OCI-LY1 (cell line): ENCODE measurements at regions not wholly inside any gene's neighbourhood (a gene's known extent, or its start where the extent isn't known, plus 50 kb on each side); places are given as distances from the start of the nearest gene placed in this dataset.
"Not testable (repeated sequence)": the region's sequence is repeated elsewhere in the genome, so short reads cannot be mapped to it uniquely, and the experiment has no call there.

ENCODE experiments used
- H2AFZ ChIP-seq: fragments of 200-600 bp; sonication (generic), shearing (Covaris generic); 2 replicates; pipeline ENCODE4 v1.6.0; 2014; ENCODE audit warnings: antibody characterized with exemption, mild to moderate bottlenecking, low read length
- H3F3A ChIP-seq: fragments of 200-600 bp; sonication (generic), shearing (Covaris generic); 2 replicates; pipeline ENCODE4 v1.6.0; 2014; ENCODE audit warnings: mild to moderate bottlenecking, antibody characterized with exemption, low read length, moderate library complexity; ENCODE audit not compliant: insufficient read depth
- H3K27ac ChIP-seq: fragments of 200-600 bp; sonication (generic); 2 replicates; pipeline ENCODE4 v1.5.1; 2014; ENCODE audit warnings: low read length, mixed run types, mild to moderate bottlenecking, low read depth; ENCODE audit not compliant: poor library complexity, severe bottlenecking
- H3K27me3 ChIP-seq: fragments of 200-600 bp; sonication (generic); 2 replicates; pipeline ENCODE4 v1.6.0; 2014; ENCODE audit warnings: antibody characterized with exemption, mild to moderate bottlenecking, low read length, moderate library complexity; ENCODE audit not compliant: insufficient read depth
- H3K36me3 ChIP-seq: fragments of 200-600 bp; sonication (generic); 2 replicates; pipeline ENCODE4 v1.6.1; 2014; ENCODE audit warnings: mild to moderate bottlenecking, antibody characterized with exemption, low read length, moderate library complexity, mixed read lengths; ENCODE audit not compliant: insufficient read depth
- H3K4me1 ChIP-seq: fragments of 200-600 bp; sonication (generic); 2 replicates; pipeline ENCODE4 v1.5.1; 2014; ENCODE audit warnings: mild to moderate bottlenecking, low read length, moderate library complexity; ENCODE audit not compliant: insufficient read depth, severe bottlenecking
- H3K4me2 ChIP-seq: fragments of 200-600 bp; sonication (generic), shearing (Covaris generic); 2 replicates; pipeline ENCODE4 v1.6.1; 2014; ENCODE audit warnings: low read length
- H3K4me3 ChIP-seq: fragments of 200-600 bp; sonication (generic); 2 replicates; pipeline ENCODE4 v1.5.1; 2014; ENCODE audit warnings: low read length, low read depth, mild to moderate bottlenecking, mixed read lengths; ENCODE audit not compliant: poor library complexity, severe bottlenecking
- H3K79me2 ChIP-seq: fragments of 200-600 bp; shearing (Covaris generic); 2 replicates; pipeline ENCODE4 v1.6.1; 2016; ENCODE audit warnings: mixed run types, low read length, mixed read lengths; ENCODE audit not compliant: insufficient read depth
- H3K9ac ChIP-seq: fragments of 200-600 bp; sonication (generic), shearing (Covaris generic); 2 replicates; pipeline ENCODE4 v1.6.1; 2014; ENCODE audit warnings: mild to moderate bottlenecking, low read length, mixed read lengths
- H3K9me2 ChIP-seq: fragments of 200-600 bp; sonication (generic), shearing (Covaris generic); 2 replicates; pipeline ENCODE4 v1.6.1; 2014; ENCODE audit warnings: low read depth, mild to moderate bottlenecking, low read length, mixed read lengths
- H3K9me3 ChIP-seq: fragments of 200-600 bp; shearing (Covaris generic); 2 replicates; pipeline ENCODE4 v1.6.1; 2014; ENCODE audit warnings: low read length, mixed read lengths
- H4K20me1 ChIP-seq: fragments of 200-600 bp; sonication (generic), shearing (Covaris generic); 2 replicates; pipeline ENCODE4 v1.6.0; 2016; ENCODE audit warnings: mild to moderate bottlenecking, low read length; ENCODE audit not compliant: insufficient read depth
- EZH2 ChIP-seq: fragments of 200-600 bp; sonication (generic), shearing (Covaris generic); IDR thresholded peaks from 2 replicates; pipeline ENCODE4 v1.8.0; 2017; ENCODE audit warnings: borderline replicate concordance, mixed run types, mild to moderate bottlenecking, antibody characterized with exemption, low read length, moderate library complexity, mixed read lengths
- TF ChIP-seq, protein P1 (sequence below): fragments of 200-600 bp; sonication (generic), shearing (Covaris generic); IDR thresholded peaks from 2 replicates; pipeline ENCODE4 v1.5.1; 2017; ENCODE audit warnings: mild to moderate bottlenecking, antibody characterized with exemption, low read length, moderate library complexity, mixed read lengths

DNA sequence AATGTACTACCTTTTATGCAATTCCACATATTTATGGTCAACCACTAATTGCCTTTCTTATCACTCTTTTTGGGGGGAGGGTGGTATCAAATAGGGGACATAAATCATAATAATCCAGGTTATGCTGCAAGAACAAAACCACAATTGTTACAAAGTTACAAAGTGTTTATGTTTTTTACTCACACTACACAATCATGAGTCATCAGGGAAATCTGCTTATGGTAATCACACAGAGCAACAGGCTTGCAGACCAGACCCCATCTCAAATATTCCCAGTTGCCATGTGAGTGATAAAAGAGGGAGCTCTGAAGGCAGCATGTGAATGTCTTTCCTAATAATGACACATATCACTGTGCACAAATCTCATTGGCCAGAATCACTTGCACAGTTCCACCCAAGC lies 304.7 kb upstream of the TMEFF2 start:
- H3K4me1 ChIP-seq: no peaks in the 10 kb centered on the region
- no peak overlapping the region for H3K4me2 ChIP-seq
- no peak overlapping the region for H3K27ac ChIP-seq
- H3K9me2 ChIP-seq: no peaks in the 10 kb centered on the region
- no peak overlapping the region for H3K4me3 ChIP-seq
- no peak overlapping the region for H3K9ac ChIP-seq
- TF ChIP-seq, protein P1, sequence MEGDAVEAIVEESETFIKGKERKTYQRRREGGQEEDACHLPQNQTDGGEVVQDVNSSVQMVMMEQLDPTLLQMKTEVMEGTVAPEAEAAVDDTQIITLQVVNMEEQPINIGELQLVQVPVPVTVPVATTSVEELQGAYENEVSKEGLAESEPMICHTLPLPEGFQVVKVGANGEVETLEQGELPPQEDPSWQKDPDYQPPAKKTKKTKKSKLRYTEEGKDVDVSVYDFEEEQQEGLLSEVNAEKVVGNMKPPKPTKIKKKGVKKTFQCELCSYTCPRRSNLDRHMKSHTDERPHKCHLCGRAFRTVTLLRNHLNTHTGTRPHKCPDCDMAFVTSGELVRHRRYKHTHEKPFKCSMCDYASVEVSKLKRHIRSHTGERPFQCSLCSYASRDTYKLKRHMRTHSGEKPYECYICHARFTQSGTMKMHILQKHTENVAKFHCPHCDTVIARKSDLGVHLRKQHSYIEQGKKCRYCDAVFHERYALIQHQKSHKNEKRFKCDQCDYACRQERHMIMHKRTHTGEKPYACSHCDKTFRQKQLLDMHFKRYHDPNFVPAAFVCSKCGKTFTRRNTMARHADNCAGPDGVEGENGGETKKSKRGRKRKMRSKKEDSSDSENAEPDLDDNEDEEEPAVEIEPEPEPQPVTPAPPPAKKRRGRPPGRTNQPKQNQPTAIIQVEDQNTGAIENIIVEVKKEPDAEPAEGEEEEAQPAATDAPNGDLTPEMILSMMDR: no peak
- TF ChIP-seq EZH2: no peak
- no peak overlapping the region for H2AFZ ChIP-seq
- no peaks in the 10 kb centered on the region for H4K20me1 ChIP-seq
- H3F3A ChIP-seq: no peaks in the 10 kb centered on the region
- no peaks in the 10 kb centered on the region for H3K9me3 ChIP-seq
- no peaks in the 10 kb centered on the region for H3K36me3 ChIP-seq
- H3K79me2 ChIP-seq: no peaks in the 10 kb centered on the region
- no peaks in the 10 kb centered on the region for H3K27me3 ChIP-seq

DNA sequence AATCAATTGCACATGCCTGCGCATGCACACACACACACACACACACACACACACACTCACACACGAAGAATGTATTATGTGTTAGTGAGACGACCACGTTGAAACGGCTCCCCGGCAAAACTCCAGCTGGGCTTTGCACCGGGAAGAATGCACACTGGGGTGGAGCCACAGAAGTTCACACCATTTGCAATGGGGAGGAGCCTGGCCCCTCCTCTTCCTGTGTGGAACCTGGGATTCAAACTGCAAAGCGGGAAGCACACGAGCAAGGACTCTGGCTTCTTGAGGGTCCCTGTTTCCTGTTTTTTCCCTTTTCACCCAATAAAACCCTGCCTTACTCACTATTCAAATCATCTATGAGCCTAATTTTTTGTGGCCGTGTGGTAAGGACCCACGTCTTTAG lies 304.0 kb upstream of the TMEFF2 start:
- Histone ChIP-seq H4K20me1 (no peaks in the 10 kb centered on the region), H3K27ac (no peak overlapping the region), H3K4me2 (no peak overlapping the region), H3K4me1 (no peaks in the 10 kb centered on the region), H3F3A (no peaks in the 10 kb centered on the region), H3K36me3 (no peaks in the 10 kb centered on the region), H3K79me2 (no peaks in the 10 kb centered on the region), H3K9ac (no peak overlapping the region), H3K9me3 (no peaks in the 10 kb centered on the region), H3K9me2 (no peaks in the 10 kb centered on the region), H2AFZ (no peak overlapping the region), H3K4me3 (no peak overlapping the region), H3K27me3 (no peaks in the 10 kb centered on the region)
- no peak for TF ChIP-seq EZH2
- TF ChIP-seq, protein P1: no peak

DNA sequence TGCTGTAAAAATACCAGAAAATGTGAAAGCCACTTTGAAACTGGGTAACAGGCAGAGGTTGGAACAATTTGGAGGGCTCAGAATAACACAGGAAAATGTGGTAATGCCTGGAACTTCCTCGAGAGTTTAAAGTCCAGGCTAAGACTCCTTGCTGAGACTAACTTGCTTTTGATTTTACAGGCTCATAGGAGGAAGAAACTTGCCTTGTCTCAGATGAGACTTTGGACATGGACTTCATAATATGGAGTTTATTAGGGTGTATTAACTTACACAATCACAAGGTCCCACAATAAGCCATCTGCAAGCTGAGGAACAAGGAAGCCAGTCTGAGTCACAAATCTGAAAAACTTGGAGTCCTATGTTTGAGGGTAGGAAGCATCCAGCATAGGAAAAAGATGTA lies 293.4 kb upstream of the TMEFF2 start:
- H3K79me2 ChIP-seq, H2AFZ ChIP-seq, H4K20me1 ChIP-seq, H3K4me1 ChIP-seq, H3K36me3 ChIP-seq, H3K9me3 ChIP-seq, H3K4me3 ChIP-seq, H3K27ac ChIP-seq, H3K4me2 ChIP-seq, H3K9me2 ChIP-seq, H3F3A ChIP-seq, H3K9ac ChIP-seq, H3K27me3 ChIP-seq: not testable (repeated sequence)

DNA sequence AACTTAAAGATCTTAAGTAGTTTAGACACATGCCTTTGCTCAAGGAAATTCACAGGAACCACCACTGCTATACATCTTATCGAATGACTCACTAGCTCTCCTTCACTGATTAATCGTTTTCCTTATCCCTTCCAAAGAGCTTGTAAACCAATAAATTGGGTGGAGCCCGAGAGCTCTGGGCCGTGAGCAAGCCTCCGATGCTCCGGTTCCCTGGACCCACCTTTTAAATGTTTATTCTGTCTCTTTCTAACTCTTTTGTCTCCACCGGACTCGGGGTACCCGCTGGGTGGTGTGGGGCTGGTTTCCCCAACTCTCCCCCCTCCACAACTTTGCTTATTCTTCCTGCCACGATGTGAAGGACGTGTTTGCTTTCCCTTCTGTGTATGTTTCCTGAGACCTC lies 292.9 kb upstream of the TMEFF2 start:
- Histone ChIP-seq H3K27me3 (no peaks in the 10 kb centered on the region), H3K9ac (no peak overlapping the region), H3K4me1 (no peaks in the 10 kb centered on the region), H3K4me3 (no peak overlapping the region), H3K27ac (no peak overlapping the region), H3K79me2 (no peaks in the 10 kb centered on the region), H3K4me2 (no peak overlapping the region), H4K20me1 (no peaks in the 10 kb centered on the region), H3F3A (no peaks in the 10 kb centered on the region), H3K9me2 (no peaks in the 10 kb centered on the region), H3K36me3 (no peaks in the 10 kb centered on the region), H2AFZ (no peak overlapping the region), H3K9me3 (no peaks in the 10 kb centered on the region)
- TF ChIP-seq EZH2: no peak
- TF ChIP-seq, protein P1: no peak
